ENCODE measurements at regions not wholly inside any gene's neighbourhood (a gene's known extent, or its start where the extent isn't known, plus 50 kb on each side); places are given as distances from the start of the nearest gene placed in this dataset.

- POLR2A ChIA-PET, result no interaction called here
- TF ChIP-seq CTCF (IDR thresholded peaks at IDR 0.05) (no peak), EZH2 (IDR thresholded peaks at IDR 0.05; ENCODE audit: borderline replicate concordance, insufficient read depth, low read depth, low read length, poor library complexity, severe bottlenecking) (no peak)
Measured at GRCh38 chr12:118706437-118706836, 274.9 kb upstream of the SRRM4 start.

GRCh38 chr12:118709946-118710345 lies 271.4 kb upstream of the SRRM4 start:
- no peak overlapping the region for H3K27ac ChIP-seq (ENCODE audit: low read length in 2 of 2)
- no peaks in the 10 kb centered on the region for H3K27me3 ChIP-seq (replicated peaks in 1 of 4; ENCODE audit: control extremely low read depth in 1 of 4, control insufficient read depth in 3 of 4, insufficient read depth in 4 of 4, low read length in 3 of 4)
- WGBS (ENCODE audit: insufficient coverage), result no CpG with 5 or more reads among the region's 2 CpGs
- H3K4me1 Mint-ChIP-seq, result no peaks in the 10 kb centered on the region
- no peak overlapping the region for H3K4me3 Mint-ChIP-seq
- H3K9ac ChIP-seq (ENCODE audit: low read length), result no peak overlapping the region
- no peaks in the 10 kb centered on the region for H3K9me3 Mint-ChIP-seq (ENCODE audit: insufficient read depth)
- H3K4me2 ChIP-seq (replicated peaks; ENCODE audit: low read depth, low read length, poor library complexity, severe bottlenecking), result no peak overlapping the region
- ChIA-PET CTCF (no interaction called here), POLR2A (no interaction called here)
- H3K4me3 ChIP-seq (ENCODE audit: control extremely low read depth in 1 of 5, extremely low read depth in 1 of 5, insufficient read depth in 1 of 5, low read depth in 2 of 5, low read length in 4 of 5), result no peak overlapping the region
- H3K4me1 ChIP-seq (ENCODE audit: control insufficient read depth in 2 of 2, insufficient read depth in 2 of 2, low read length in 2 of 2), result no peaks in the 10 kb centered on the region
- intact Hi-C loops (cut with micrococcal nuclease), result no loop called here
- ATAC-seq (ENCODE audit: low read depth) (no peak), DNase-seq (no peak)
- H4K20me1 ChIP-seq (ENCODE audit: control insufficient read depth, insufficient read depth, low read length, poor library complexity, severe bottlenecking), result no peaks in the 10 kb centered on the region
- H3K27me3 Mint-ChIP-seq, result no peaks in the 10 kb centered on the region
- no peaks in the 10 kb centered on the region for H3K79me2 ChIP-seq (ENCODE audit: control insufficient read depth, insufficient read depth, low read length)
- peaks cover 0 to 8% (median 0%) of the 10 kb centered on the region in 3 donors for H3K9me3 ChIP-seq (ENCODE audit: control extremely low read depth in 1 of 3, control insufficient read depth in 2 of 3, insufficient read depth in 1 of 3, low read length in 2 of 3)
- H3K27ac Mint-ChIP-seq, result no peak overlapping the region
- no peak overlapping the region for H2AFZ ChIP-seq (ENCODE audit: insufficient read depth, low read depth, low read length, poor library complexity, severe bottlenecking)
- H3K36me3 ChIP-seq (replicated peaks in 1 of 2; ENCODE audit: control extremely low read depth in 1 of 2, control insufficient read depth in 1 of 2, extremely low read depth in 1 of 2, insufficient read depth in 2 of 2, low read length in 1 of 2), result no peaks in the 10 kb centered on the region
- no peak for TF ChIP-seq CTCF (IDR thresholded peaks at IDR 0.05)
- TF ChIP-seq EZH2 (IDR thresholded peaks at IDR 0.05; ENCODE audit: borderline replicate concordance, insufficient read depth, low read depth, low read length, poor library complexity, severe bottlenecking), result no peak

More at GRCh38 chr12:118706437-118706836, 274.9 kb upstream of the SRRM4 start:
- H3K27me3 ChIP-seq (replicated peaks in 1 of 4; ENCODE audit: control extremely low read depth in 1 of 4, control insufficient read depth in 3 of 4, insufficient read depth in 4 of 4, low read length in 3 of 4), result no peaks in the 10 kb centered on the region
- no peak for DNase-seq
- H3K4me3 ChIP-seq (ENCODE audit: control extremely low read depth in 1 of 5, extremely low read depth in 1 of 5, insufficient read depth in 1 of 5, low read depth in 2 of 5, low read length in 4 of 5), result no peak overlapping the region
- H3K27me3 Mint-ChIP-seq, result no peaks in the 10 kb centered on the region
- H3K4me1 Mint-ChIP-seq, result no peaks in the 10 kb centered on the region
- H3K27ac ChIP-seq (ENCODE audit: low read length in 2 of 2), result no peak overlapping the region
- ATAC-seq (ENCODE audit: low read depth), result no peak
- no peak overlapping the region for H3K4me3 Mint-ChIP-seq
- CTCF ChIA-PET, result no interaction called here
- H2AFZ ChIP-seq (ENCODE audit: insufficient read depth, low read depth, low read length, poor library complexity, severe bottlenecking), result no peak overlapping the region
- H3K36me3 ChIP-seq (replicated peaks in 1 of 2; ENCODE audit: control extremely low read depth in 1 of 2, control insufficient read depth in 1 of 2, extremely low read depth in 1 of 2, insufficient read depth in 2 of 2, low read length in 1 of 2), result no peaks in the 10 kb centered on the region
- intact Hi-C loops (cut with micrococcal nuclease), result no loop called here
- no peaks in the 10 kb centered on the region for H3K79me2 ChIP-seq (ENCODE audit: control insufficient read depth, insufficient read depth, low read length)
- H3K9me3 ChIP-seq (ENCODE audit: control extremely low read depth in 1 of 3, control insufficient read depth in 2 of 3, insufficient read depth in 1 of 3, low read length in 2 of 3), result peaks cover 0 to 8% (median 0%) of the 10 kb centered on the region in 3 donors
- no peaks in the 10 kb centered on the region for H4K20me1 ChIP-seq (ENCODE audit: control insufficient read depth, insufficient read depth, low read length, poor library complexity, severe bottlenecking)
- H3K27ac Mint-ChIP-seq, result no peak overlapping the region
- H3K4me2 ChIP-seq (replicated peaks; ENCODE audit: low read depth, low read length, poor library complexity, severe bottlenecking), result no peak overlapping the region
- no peaks in the 10 kb centered on the region for H3K4me1 ChIP-seq (ENCODE audit: control insufficient read depth in 2 of 2, insufficient read depth in 2 of 2, low read length in 2 of 2)
- H3K9me3 Mint-ChIP-seq (ENCODE audit: insufficient read depth), result no peaks in the 10 kb centered on the region
- no peak overlapping the region for H3K9ac ChIP-seq (ENCODE audit: low read length)
